ENCODE measurements at regions not wholly inside any gene's neighbourhood (a gene's known extent, or its start where the extent isn't known, plus 50 kb on each side); places are given as distances from the start of the nearest gene placed in this dataset.

DNA sequence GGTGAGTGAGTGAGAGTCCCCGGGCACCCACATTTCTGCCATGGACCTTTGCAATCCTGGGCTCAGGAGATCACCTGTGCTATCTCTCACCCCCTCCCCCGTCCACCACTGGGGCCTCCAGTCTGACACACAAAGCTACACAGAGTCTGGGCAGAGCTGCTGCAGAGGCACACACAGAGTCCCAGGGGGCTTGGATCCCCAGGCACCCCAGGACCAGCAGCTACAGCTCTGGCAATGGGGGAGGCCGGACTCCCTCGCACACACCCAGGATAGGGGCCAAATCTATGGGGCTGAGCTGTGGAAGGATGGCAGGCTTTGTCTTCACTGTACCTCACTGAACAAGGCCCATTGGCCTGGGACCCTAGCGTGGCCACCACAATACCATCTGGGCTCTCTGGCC is 328.8 kb downstream of the MAN2A1 start:
- no peak for TF ChIP-seq POLR2A (IDR thresholded peaks at IDR 0.05)
- TF ChIP-seq, protein P1, sequence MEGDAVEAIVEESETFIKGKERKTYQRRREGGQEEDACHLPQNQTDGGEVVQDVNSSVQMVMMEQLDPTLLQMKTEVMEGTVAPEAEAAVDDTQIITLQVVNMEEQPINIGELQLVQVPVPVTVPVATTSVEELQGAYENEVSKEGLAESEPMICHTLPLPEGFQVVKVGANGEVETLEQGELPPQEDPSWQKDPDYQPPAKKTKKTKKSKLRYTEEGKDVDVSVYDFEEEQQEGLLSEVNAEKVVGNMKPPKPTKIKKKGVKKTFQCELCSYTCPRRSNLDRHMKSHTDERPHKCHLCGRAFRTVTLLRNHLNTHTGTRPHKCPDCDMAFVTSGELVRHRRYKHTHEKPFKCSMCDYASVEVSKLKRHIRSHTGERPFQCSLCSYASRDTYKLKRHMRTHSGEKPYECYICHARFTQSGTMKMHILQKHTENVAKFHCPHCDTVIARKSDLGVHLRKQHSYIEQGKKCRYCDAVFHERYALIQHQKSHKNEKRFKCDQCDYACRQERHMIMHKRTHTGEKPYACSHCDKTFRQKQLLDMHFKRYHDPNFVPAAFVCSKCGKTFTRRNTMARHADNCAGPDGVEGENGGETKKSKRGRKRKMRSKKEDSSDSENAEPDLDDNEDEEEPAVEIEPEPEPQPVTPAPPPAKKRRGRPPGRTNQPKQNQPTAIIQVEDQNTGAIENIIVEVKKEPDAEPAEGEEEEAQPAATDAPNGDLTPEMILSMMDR (IDR thresholded peaks at IDR 0.05), result no peak
